Upper lobe of right lung (tissue), 1 donor: ENCODE measurements at regions not wholly inside any gene's neighbourhood (a gene's known extent, or its start where the extent isn't known, plus 50 kb on each side); places are given as distances from the start of the nearest gene placed in this dataset.
A peak's percentile ranks its signal among the peaks of the same experiment; 100 is the strongest.
"Not testable (repeated sequence)": the region's sequence is repeated elsewhere in the genome, so short reads cannot be mapped to it uniquely, and the experiment has no call there.

Experiments used
- ATAC-seq: fragments of 200-7000 bp; cut with Tn5 transposase; one replicate; pipeline ENCODE4 v1.9.1; 2020; ENCODE audit warnings: mild to moderate bottlenecking, moderate library complexity
- DNase-seq: peaks from one replicate; pipeline ENCODE4 v3.0.0-alpha.2; 2020
- H3K27ac ChIP-seq: fragments of 200-600 bp; one replicate; pipeline ENCODE4 v1.8.0; 2022
- H3K27me3 ChIP-seq: fragments of 200-600 bp; one replicate; pipeline ENCODE4 v1.8.0; 2022; ENCODE audit warnings: mild to moderate bottlenecking
- H3K36me3 ChIP-seq: fragments of 200-600 bp; one replicate; pipeline ENCODE4 v1.8.0; 2022
- H3K4me1 ChIP-seq: fragments of 200-600 bp; one replicate; pipeline ENCODE4 v1.8.0; 2022
- H3K4me3 ChIP-seq: fragments of 200-600 bp; one replicate; pipeline ENCODE4 v1.8.0; 2022; ENCODE audit warnings: mild to moderate bottlenecking
- H3K9me3 ChIP-seq: fragments of 200-600 bp; one replicate; pipeline ENCODE4 v1.8.0; 2022
- CTCF ChIP-seq: fragments of 200-600 bp; IDR thresholded peaks from one replicate; pipeline ENCODE4 v1.8.0; 2022; ENCODE audit warnings: antibody characterized with exemption
- intact Hi-C: fragments of 100-400 bp; cut with DNase I; formaldehyde crosslinking; loops from one replicate; pipeline ENCODE4 v1.11.0; 2022
- donor health status: DM: no; HTN: yes; CAD: no; lungs with severe emphysema.

DNA sequence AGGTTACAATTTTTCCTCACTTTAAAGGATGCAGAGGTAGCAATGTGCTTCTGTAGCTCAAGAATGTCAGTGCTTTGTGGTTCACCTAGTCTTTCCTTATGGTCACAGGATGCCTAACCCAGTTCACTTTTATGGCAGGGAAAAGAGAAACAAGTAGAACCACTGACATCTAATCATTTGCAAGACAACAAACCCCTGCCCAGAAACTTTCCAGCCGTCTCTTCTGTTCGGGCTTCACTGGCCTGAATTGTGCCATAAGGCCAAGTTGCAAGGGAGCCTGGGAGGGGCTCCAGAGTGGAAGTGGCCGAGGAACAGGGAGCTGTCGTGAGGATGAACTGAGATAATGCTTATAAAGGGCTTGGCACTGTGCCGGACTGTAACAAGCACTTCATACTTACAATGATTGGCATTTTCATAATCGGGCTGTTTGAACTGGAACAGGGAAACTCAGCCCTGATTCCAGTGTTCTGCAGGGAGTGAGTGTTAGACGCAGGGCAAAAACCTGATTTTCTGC lies 212.6 kb downstream of the BCAS1 start:
- Histone ChIP-seq H3K9me3 (no peaks in the 10 kb centered on the region), H3K27me3 (no peaks in the 10 kb centered on the region), H3K4me3 (no peak overlapping the region), H3K4me1 (peaks cover 14% of the 10 kb centered on the region), H3K27ac (no peak overlapping the region), H3K36me3 (no peaks in the 10 kb centered on the region)
- TF ChIP-seq CTCF: no peak
- ATAC-seq (peak; percentile 23), DNase-seq (no peak)
- intact Hi-C loops: no loop called here

GRCh38 chr20:53856300-53857295 lies 213.8 kb downstream of the BCAS1 start:
- H3K36me3 ChIP-seq: no peaks in the 10 kb centered on the region
- DNase-seq (no peak), ATAC-seq (no peak)
- peaks cover 14% of the 10 kb centered on the region for H3K4me1 ChIP-seq
- H3K4me3 ChIP-seq: no peak overlapping the region
- TF ChIP-seq CTCF: no peak
- intact Hi-C loops: no loop called here
- no peaks in the 10 kb centered on the region for H3K9me3 ChIP-seq
- no peaks in the 10 kb centered on the region for H3K27me3 ChIP-seq
- H3K27ac ChIP-seq: peak overlapping the region; percentile 6

- Histone ChIP-seq H3K4me1 (peaks cover 14% of the 10 kb centered on the region), H3K36me3 (no peaks in the 10 kb centered on the region), H3K9me3 (no peaks in the 10 kb centered on the region), H3K27me3 (no peaks in the 10 kb centered on the region), H3K27ac (peak overlapping the region; percentile 6), H3K4me3 (no peak overlapping the region)
- ATAC-seq (peak; percentile 68), DNase-seq (no peak)
- no peak for TF ChIP-seq CTCF
- intact Hi-C loops: no loop called here
Measured at GRCh38 chr20:53855733-53856132, 214.7 kb downstream of the BCAS1 start.

DNA sequence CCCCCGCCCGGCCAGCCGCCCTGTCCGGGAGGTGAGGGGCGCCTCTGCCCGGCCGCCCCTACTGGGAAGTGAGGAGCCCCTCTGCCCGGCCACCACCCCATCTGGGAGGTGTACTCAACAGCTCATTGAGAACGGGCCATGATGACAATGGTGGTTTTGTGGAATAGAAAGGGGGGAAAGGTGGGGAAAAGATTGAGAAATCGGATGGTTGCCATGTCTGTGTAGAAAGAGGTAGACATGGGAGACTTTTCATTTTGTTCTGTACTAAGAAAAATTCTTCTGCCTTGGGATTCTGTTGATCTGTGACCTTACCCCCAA lies 215.8 kb downstream of the BCAS1 start:
- H3K36me3 ChIP-seq, ATAC-seq, intact Hi-C loops: not testable (repeated sequence)

GRCh38 chr20:53853111-53853713 lies 217.2 kb downstream of the BCAS1 start:
- no peaks in the 10 kb centered on the region for H3K27me3 ChIP-seq
- H3K27ac ChIP-seq: no peak overlapping the region
- no peaks in the 10 kb centered on the region for H3K36me3 ChIP-seq
- intact Hi-C loops: no loop called here
- TF ChIP-seq CTCF: no peak
- no peak for DNase-seq
- H3K9me3 ChIP-seq: no peaks in the 10 kb centered on the region
- ATAC-seq: peak; percentile 60
- no peak overlapping the region for H3K4me3 ChIP-seq
- peaks cover 6% of the 10 kb centered on the region for H3K4me1 ChIP-seq

More for the DNA sequence above, 215.8 kb downstream of the BCAS1 start:
- not testable (repeated sequence) for H3K4me3 ChIP-seq, H3K9me3 ChIP-seq, H3K27ac ChIP-seq, DNase-seq, H3K27me3 ChIP-seq
- H3K4me1 ChIP-seq: peaks cover 11% of the 10 kb centered on the region

GRCh38 chr20:53852691-53853090 lies 217.7 kb downstream of the BCAS1 start:
- ATAC-seq (no peak), DNase-seq (no peak)
- Histone ChIP-seq H3K4me1 (peaks cover under 1% of the 10 kb centered on the region), H3K27me3 (no peaks in the 10 kb centered on the region), H3K9me3 (no peaks in the 10 kb centered on the region), H3K4me3 (no peak overlapping the region), H3K27ac (no peak overlapping the region), H3K36me3 (no peaks in the 10 kb centered on the region)
- intact Hi-C loops: no loop called here
- TF ChIP-seq CTCF: no peak
